ENCODE measurements at regions not wholly inside any gene's neighbourhood (a gene's known extent, or its start where the extent isn't known, plus 50 kb on each side); places are given as distances from the start of the nearest gene placed in this dataset.
"Not testable (repeated sequence)": the region's sequence is repeated elsewhere in the genome, so short reads cannot be mapped to it uniquely, and the experiment has no call there.

GRCh38 chr5:4023753-4024335 is 428.2 kb downstream of the IRX1 start:
- Mint-ChIP-seq H3K9me3 (ENCODE audit: low read depth, unreplicated experiment) (peaks cover 4% of the 10 kb centered on the region), H3K4me1 (ENCODE audit: low read depth, unreplicated experiment) (no peaks in the 10 kb centered on the region), H3K27ac (ENCODE audit: unreplicated experiment) (no peak overlapping the region), H3K4me3 (ENCODE audit: low read depth, unreplicated experiment) (no peak overlapping the region), H3K27me3 (ENCODE audit: unreplicated experiment) (no peaks in the 10 kb centered on the region), H3K36me3 (ENCODE audit: insufficient read depth, unreplicated experiment) (no peaks in the 10 kb centered on the region)
- no peak for DNase-seq
- no TSS peak for BruUV-seq (replicated peaks)
- CTCF ChIA-PET: no interaction called here
- intact Hi-C loops (cut with micrococcal nuclease; ENCODE audit: unreplicated experiment): no loop called here
- no peak for TF ChIP-seq CTCF (IDR thresholded peaks at IDR 0.05; ENCODE audit: unreplicated experiment)

- H3K4me3 Mint-ChIP-seq (ENCODE audit: low read depth, unreplicated experiment): no peak overlapping the region
- peaks cover 7% of the 10 kb centered on the region for H3K9me3 Mint-ChIP-seq (ENCODE audit: low read depth, unreplicated experiment)
Observed at GRCh38 chr5:4027088-4027734, 431.6 kb downstream of the IRX1 start.

GRCh38 chr5:4028384-4028783 is 432.8 kb downstream of the IRX1 start:
- intact Hi-C loops (cut with micrococcal nuclease; ENCODE audit: unreplicated experiment): no loop called here
- Mint-ChIP-seq H3K9me3 (ENCODE audit: low read depth, unreplicated experiment) (peaks cover 7% of the 10 kb centered on the region), H3K4me3 (ENCODE audit: low read depth, unreplicated experiment) (no peak overlapping the region)

More at GRCh38 chr5:4027088-4027734, 431.6 kb downstream of the IRX1 start:
- Mint-ChIP-seq H3K36me3 (ENCODE audit: insufficient read depth, unreplicated experiment) (no peaks in the 10 kb centered on the region), H3K27me3 (ENCODE audit: unreplicated experiment) (no peaks in the 10 kb centered on the region), H3K27ac (ENCODE audit: unreplicated experiment) (no peak overlapping the region), H3K4me1 (ENCODE audit: low read depth, unreplicated experiment) (no peaks in the 10 kb centered on the region)
- no peak for DNase-seq
- CTCF ChIA-PET: no interaction called here
- no TSS peak for BruUV-seq (replicated peaks)
- intact Hi-C loops (cut with micrococcal nuclease; ENCODE audit: unreplicated experiment): no loop called here
- no peak for TF ChIP-seq CTCF (IDR thresholded peaks at IDR 0.05; ENCODE audit: unreplicated experiment)

GRCh38 chr5:4033546-4033945 is 437.9 kb downstream of the IRX1 start:
- H3K9me3 Mint-ChIP-seq (ENCODE audit: low read depth, unreplicated experiment); intact Hi-C loops (cut with micrococcal nuclease; ENCODE audit: unreplicated experiment); CTCF ChIA-PET; H3K27me3 Mint-ChIP-seq (ENCODE audit: unreplicated experiment); BruUV-seq (replicated peaks); DNase-seq; H3K27ac Mint-ChIP-seq (ENCODE audit: unreplicated experiment); H3K4me3 Mint-ChIP-seq (ENCODE audit: low read depth, unreplicated experiment); H3K36me3 Mint-ChIP-seq (ENCODE audit: insufficient read depth, unreplicated experiment); H3K4me1 Mint-ChIP-seq (ENCODE audit: low read depth, unreplicated experiment): not testable (repeated sequence)

More at GRCh38 chr5:4028384-4028783, 432.8 kb downstream of the IRX1 start:
- Mint-ChIP-seq H3K27ac (ENCODE audit: unreplicated experiment) (no peak overlapping the region), H3K4me1 (ENCODE audit: low read depth, unreplicated experiment) (no peaks in the 10 kb centered on the region), H3K36me3 (ENCODE audit: insufficient read depth, unreplicated experiment) (no peaks in the 10 kb centered on the region), H3K27me3 (ENCODE audit: unreplicated experiment) (no peaks in the 10 kb centered on the region)
- no peak for TF ChIP-seq CTCF (IDR thresholded peaks at IDR 0.05; ENCODE audit: unreplicated experiment)
- no peak for DNase-seq
- BruUV-seq (replicated peaks): no TSS peak
- CTCF ChIA-PET: no interaction called here

- no peak for DNase-seq
- no peaks in the 10 kb centered on the region for H3K4me1 Mint-ChIP-seq (ENCODE audit: low read depth, unreplicated experiment)
- H3K9me3 Mint-ChIP-seq (ENCODE audit: low read depth, unreplicated experiment): peaks cover 10% of the 10 kb centered on the region
- no peaks in the 10 kb centered on the region for H3K36me3 Mint-ChIP-seq (ENCODE audit: insufficient read depth, unreplicated experiment)
- no TSS peak for BruUV-seq (replicated peaks)
- no peak overlapping the region for H3K4me3 Mint-ChIP-seq (ENCODE audit: low read depth, unreplicated experiment)
- H3K27me3 Mint-ChIP-seq (ENCODE audit: unreplicated experiment): no peaks in the 10 kb centered on the region
- CTCF ChIA-PET: interaction anchor here (0.6 kb wide), 1 partner anchor 789 kb away, joined by 4 read pairs; no protein-coding TSS in a partner anchor
- intact Hi-C loops (cut with micrococcal nuclease; ENCODE audit: unreplicated experiment): no loop called here
- H3K27ac Mint-ChIP-seq (ENCODE audit: unreplicated experiment): no peak overlapping the region
- no peak for TF ChIP-seq CTCF (IDR thresholded peaks at IDR 0.05; ENCODE audit: unreplicated experiment)
Observed at GRCh38 chr5:4036861-4037260, 441.2 kb downstream of the IRX1 start.
